Right renal pelvis (tissue), 4 donors: ENCODE measurements at regions not wholly inside any gene's neighbourhood (a gene's known extent, or its start where the extent isn't known, plus 50 kb on each side); places are given as distances from the start of the nearest gene placed in this dataset.
"Not testable (repeated sequence)": the region's sequence is repeated elsewhere in the genome, so short reads cannot be mapped to it uniquely, and the experiment has no call there.

Experiments used
- DNase-seq, 4 donors: peaks; one replicate each; pipeline ENCODE4 v3.0.0-alpha.2; 2013; ENCODE audit warnings: low read depth in 4 of 4, low spot score in 3 of 4, missing footprints in 1 of 4

DNA sequence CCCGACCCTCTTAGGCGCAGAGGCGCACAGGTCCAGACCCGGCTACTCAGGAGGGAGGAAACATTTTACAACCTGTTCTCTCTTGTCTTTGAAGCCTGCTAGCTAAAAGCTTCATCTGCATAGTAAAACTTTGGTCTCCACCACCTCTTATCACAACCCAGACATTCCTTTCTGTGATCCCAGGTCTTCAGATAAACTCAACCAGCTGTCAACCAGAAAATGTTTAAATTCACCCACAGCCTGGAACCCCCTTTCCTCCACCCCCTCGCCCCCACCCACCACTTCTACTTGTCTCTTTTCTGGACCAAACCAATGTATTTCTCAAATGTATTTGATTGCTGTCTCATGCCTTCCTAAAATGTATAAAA is 169.1 kb upstream of the PRKX start:
- DNase-seq, result not testable (repeated sequence)

DNA sequence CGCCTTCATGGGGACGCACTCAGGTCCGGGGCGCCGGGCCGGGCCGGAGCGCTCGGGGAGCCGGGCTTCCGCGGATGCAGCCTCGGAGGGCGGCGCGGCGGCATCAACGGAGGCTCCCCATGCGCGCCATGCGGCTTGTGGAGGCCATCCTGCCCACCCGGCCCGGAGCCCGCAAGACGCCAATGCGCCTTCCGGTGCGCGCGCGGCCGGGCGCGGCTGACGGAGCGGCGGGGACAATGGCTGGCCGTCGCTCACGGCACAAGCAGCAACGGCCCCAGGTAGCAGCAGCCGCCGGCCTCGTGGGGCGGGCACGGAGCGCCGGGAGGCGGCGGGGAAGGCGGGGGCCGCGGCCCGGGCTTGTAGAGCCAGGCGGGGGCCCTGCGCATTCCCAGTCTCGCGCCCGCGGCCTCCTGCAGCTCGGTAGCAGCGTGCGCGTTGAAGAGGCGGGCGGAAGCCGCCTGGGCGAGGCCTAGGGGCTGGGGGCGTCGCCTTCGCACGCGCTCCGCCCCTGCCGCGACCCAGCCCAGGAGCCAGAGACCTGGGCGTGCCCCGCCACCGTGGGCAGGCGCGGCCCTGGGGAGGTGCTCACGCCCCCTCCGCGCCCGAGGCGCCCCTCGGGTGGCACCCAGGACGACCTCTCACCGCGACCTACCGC is 168.6 kb upstream of the PRKX start:
- DNase-seq, result not testable (repeated sequence)

DNA sequence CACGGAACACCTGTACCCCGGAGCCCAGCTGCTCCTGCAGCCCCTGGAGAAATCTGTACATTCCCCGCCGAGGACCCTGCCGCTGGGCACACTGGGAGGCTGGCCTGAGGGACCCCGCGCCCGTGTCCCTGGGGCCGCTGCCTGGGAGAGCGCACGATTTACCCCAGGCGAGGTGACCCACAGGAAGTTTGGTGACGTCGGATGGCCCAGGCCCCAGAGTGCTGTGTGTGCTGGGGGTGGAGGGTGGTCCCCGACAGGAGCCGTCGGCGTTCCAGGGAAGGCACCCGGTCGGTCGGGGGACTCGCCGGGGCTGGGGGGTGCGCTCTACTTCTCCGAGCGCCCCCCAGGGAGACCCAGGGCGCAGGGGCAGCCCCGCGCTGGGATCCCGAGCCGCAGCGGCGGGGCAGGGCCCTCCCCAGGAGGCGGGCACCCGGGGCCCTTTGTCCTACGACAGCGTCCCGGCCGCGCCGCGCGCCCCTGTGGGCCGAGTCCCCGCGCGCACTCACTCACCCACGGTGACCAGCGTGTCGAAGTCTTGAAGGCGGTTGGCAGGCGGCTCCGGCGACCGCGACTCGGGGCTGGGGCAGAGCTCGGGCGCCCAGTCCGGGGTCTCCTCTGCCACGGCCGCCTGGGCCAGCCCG is 167.9 kb upstream of the PRKX start:
- DNase-seq, result not testable (repeated sequence)

DNA sequence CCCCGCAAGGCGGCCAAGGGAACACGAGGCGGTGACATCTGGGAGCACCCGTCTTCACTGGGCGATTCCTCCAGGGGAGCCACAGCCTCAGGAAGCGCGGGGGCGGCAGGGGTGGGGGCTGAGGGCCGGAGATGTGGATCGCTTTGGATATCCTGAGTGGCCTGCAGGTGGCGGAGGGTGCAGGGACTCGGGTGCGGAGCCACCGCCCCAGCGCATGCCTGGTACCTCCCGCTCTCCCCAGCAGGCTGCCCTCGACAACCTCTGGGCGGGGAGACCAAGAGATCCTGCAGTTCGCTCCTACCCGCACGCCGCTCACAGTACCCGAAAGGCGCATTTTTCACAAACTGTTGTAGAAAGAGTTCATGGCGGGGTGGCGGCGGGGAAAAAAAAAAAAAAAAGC is 162.9 kb upstream of the PRKX start:
- not testable (repeated sequence) for DNase-seq

DNA sequence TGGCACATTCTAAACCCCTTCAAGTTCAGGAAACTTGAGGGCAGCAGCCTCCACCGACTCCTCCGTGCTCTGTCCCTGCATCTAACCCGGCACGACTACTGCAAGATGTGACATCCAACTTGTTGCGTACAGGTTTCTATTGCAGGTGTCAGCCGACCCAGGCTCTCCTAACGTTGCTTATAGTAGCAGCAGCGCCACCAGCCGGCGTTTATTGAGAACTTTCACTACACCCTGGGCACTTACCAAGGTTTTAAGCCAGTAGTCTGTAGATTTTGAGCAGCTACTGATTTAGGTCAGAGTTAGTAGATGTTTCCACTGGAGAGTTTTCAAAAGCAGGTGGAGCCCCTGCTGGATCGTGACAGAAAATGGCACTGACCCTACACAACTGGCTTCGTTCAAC is 162.2 kb upstream of the PRKX start:
- not testable (repeated sequence) for DNase-seq

DNA sequence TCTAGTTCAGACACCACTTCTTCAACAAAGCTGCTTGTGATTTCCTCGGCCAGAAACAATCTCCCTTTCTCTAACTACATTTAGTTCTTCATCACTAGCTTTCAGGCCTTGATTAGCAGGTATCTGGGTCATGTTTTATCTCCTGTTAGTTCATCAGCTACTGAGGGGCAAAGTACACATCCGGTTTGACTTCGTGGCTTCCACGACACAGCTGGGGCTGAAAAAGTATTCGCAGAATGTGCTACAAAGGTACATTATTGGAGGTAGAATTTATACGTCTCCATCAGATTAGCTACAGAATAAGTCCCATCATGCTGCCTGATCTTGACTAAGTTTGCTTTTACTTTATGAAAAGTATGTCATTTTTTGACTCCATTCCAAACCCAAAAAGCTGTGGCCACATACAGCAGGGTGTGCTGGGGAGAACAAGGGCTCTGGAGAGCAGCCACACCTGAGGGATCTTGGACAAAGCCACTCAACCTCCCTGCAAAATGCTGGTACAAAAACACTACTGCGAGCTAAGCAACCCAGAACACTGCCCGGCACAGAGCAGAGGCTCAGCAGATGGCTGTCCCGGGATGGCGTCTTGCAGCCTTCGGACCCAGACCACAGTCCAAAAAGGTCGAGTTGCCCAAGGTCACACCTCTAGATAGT is 158.9 kb upstream of the PRKX start:
- not testable (repeated sequence) for DNase-seq

DNA sequence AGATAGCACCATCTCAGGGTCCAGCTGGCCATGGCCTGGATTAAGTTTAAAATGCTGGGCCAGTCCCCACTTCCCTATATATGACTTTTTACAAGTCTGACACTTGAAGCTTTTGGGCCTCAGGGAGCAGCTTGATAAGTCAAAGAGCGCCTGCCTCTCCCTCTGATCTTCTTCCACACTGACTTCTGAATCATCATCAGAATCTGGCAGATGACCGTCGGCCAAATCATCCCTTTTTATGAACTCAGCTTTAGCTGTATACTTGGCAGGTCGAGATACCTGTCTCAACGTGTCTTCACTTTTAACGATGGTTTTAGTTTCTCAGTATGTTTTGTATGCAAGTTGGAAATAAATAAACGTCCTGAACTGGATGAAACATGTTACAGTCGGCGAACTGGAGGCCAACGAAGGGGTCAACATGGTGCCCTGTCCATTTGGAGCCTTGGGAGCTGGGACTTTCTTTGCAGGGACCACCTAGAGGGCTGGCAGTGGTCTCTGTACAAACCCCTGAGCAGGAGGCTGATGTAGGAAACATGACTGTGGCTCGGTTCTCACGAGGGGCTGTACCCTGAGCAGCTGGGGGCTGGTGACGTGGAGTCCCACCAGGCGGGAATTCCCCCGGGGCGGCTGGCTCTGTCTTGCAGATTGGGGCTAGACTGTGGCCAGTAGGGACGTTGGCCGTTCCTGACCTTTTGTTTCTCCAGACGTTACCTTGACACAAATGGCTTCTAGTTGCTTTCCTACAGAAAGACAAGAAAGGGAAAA is 153.8 kb upstream of the PRKX start:
- not testable (repeated sequence) for DNase-seq

DNA sequence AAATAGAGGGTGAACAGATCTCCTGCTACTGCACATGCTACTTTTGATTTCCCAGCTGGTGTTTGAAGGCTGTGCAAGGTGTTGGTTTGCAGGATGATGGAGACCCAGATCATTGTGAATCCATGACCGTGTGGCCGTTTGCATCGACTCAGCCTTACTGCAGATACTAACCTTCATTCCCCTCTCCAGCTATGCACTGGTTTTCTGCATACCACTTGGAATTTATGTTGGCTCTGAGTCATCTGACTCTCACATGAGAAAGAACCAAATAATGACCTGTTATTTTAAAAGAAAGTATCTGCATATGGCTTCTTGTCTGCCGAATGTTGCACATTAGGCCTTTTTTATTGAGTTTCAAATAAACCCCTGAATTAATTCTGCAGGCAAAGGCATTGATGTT is 144.9 kb upstream of the PRKX start:
- DNase-seq, result not testable (repeated sequence)

DNA sequence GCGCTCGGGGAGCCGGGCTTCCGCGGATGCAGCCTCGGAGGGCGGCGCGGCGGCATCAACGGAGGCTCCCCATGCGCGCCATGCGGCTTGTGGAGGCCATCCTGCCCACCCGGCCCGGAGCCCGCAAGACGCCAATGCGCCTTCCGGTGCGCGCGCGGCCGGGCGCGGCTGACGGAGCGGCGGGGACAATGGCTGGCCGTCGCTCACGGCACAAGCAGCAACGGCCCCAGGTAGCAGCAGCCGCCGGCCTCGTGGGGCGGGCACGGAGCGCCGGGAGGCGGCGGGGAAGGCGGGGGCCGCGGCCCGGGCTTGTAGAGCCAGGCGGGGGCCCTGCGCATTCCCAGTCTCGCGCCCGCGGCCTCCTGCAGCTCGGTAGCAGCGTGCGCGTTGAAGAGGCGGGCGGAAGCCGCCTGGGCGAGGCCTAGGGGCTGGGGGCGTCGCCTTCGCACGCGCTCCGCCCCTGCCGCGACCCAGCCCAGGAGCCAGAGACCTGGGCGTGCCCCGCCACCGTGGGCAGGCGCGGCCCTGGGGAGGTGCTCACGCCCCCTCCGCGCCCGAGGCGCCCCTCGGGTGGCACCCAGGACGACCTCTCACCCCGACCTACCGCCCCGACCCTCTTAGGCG is 130.2 kb upstream of the PRKX start:
- DNase-seq, result not testable (repeated sequence)

DNA sequence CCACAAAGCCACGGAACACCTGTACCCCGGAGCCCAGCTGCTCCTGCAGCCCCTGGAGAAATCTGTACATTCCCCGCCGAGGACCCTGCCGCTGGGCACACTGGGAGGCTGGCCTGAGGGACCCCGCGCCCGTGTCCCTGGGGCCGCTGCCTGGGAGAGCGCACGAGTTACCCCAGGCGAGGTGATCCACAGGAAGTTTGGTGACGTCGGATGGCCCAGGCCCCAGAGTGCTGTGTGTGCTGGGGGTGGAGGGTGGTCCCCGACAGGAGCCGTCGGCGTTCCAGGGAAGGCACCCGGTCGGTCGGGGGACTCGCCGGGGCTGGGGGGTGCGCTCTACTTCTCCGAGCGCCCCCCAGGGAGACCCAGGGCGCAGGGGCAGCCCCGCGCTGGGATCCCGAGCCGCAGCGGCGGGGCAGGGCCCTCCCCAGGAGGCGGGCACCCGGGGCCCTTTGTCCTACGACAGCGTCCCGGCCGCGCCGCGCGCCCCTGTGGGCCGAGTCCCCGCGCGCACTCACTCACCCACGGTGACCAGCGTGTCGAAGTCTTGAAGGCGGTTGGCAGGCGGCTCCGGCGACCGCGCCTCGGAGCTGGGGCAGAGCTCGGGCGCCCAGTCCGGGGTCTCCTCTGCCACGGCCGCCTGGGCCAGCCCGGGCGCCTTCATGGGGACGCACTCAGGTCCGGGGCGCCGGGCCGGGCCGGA is 129.5 kb upstream of the PRKX start:
- DNase-seq, result not testable (repeated sequence)

DNA sequence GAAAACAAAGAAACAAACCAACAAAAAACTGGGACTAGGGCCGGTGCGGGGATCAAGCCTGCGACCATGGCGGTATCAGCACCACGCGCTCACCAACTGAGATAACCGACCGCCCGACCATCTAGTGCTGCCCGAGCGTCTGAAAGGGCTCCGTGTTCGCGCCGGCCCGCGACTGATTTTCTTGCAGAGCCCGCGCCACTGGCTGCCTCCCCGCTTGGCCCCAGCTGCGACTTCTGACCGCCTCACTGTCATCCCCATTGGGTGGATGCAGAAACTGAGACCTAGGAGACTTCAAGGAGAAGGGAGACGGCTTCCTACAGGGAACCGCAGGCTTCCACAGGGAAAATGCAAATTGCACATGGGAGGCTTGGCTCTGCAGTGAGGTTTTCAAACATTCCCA is 125.3 kb upstream of the PRKX start:
- not testable (repeated sequence) for DNase-seq

DNA sequence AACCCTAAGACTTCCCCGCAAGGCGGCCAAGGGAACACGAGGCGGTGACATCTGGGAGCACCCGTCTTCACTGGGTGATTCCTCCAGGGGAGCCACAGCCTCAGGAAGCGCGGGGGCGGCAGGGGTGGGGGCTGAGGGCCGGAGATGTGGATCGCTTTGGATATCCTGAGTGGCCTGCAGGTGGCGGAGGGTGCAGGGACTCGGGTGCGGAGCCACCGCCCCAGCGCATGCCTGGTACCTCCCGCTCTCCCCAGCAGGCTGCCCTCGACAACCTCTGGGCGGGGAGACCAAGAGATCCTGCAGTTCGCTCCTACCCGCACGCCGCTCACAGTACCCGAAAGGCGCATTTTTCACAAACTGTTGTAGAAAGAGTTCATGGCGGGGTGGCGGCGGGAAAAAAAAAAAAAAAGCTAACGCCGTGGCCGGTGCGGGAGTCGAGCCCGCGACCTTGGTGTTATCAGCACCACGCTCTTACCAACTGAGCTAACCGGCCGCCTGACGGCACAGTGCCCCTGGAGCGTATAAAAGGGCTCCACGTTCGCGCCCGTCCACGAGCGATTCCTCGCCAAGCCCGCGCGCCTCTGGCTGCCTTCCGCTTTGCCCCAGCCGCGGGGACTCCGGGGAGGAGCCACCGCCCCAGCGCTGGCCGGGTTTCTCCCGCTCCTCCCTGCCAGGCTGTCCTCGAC is 124.7 kb upstream of the PRKX start:
- DNase-seq, result not testable (repeated sequence)

DNA sequence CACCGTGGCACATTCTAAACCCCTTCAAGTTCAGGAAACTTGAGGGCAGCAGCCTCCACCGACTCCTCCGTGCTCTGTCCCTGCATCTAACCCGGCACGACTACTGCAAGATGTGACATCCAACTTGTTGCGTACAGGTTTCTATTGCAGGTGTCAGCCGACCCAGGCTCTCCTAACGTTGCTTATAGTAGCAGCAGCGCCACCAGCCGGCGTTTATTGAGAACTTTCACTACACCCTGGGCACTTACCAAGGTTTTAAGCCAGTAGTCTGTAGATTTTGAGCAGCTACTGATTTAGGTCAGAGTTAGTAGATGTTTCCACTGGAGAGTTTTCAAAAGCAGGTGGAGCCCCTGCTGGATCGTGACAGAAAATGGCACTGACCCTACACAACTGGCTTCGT is 123.8 kb upstream of the PRKX start:
- DNase-seq, result not testable (repeated sequence)

DNA sequence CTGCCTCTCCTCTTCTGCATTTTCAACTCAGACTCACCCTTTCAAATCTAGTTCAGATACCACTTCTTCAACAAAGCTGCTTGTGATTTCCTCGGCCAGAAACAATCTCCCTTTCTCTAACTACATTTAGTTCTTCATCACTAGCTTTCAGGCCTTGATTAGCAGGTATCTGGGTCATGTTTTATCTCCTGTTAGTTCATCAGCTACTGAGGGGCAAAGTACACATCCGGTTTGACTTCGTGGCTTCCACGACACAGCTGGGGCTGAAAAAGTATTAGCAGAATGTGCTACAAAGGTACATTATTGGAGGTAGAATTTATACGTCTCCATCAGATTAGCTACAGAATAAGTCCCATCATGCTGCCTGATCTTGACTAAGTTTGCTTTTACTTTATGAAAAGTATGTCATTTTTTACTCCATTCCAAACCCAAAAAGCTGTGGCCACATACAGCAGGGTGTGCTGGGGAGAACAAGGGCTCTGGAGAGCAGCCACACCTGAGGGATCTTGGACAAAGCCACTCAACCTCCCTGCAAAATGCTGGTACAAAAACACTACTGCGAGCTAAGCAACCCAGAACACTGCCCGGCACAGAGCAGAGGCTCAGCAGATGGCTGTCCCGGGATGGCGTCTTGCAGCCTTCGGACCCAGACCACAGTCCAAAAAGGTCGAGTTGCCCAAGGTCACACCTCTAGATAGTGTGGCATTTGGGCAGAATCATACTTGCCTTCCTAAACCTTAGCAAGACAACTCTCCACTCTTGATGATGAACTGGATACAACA is 120.5 kb upstream of the PRKX start:
- not testable (repeated sequence) for DNase-seq

DNA sequence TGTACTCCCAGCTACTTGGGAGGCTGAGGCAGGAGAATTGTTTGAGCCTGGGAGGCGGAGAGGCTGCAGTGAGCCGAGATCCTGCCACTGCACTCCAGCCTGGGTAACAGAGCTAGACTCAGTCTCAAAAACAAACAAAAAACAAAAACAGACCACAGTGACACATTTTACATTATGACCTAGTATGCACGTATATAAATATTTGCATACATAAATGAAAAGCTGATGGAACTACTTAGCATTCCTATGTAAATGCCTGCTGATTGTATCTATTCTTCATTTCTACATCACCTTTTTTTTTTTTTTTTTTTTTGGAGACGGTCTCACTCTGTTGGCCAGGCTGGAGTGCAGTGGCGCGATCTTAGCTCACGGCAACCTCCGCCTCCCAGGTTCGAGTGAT is 116.6 kb upstream of the PRKX start:
- DNase-seq, result not testable (repeated sequence)

DNA sequence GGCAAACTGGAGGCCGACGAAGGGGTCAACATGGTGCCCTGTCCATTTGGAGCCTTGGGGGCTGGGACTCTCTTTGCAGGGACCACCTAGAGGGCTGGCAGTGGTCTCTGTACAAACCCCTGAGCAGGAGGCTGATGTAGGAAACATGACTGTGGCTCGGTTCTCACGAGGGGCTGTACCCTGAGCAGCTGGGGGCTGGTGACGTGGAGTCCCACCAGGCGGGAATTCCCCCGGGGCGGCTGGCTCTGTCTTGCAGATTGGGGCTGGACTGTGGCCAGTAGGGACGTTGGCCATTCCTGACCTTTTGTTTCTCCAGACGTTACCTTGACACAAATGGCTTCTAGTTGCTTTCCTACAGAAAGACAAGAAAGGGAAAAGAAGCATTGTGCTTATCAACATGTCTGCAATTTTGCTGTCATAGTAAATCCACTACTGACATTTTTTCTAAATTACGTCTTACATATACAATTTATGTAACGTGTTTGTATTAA is 115.6 kb upstream of the PRKX start:
- not testable (repeated sequence) for DNase-seq

DNA sequence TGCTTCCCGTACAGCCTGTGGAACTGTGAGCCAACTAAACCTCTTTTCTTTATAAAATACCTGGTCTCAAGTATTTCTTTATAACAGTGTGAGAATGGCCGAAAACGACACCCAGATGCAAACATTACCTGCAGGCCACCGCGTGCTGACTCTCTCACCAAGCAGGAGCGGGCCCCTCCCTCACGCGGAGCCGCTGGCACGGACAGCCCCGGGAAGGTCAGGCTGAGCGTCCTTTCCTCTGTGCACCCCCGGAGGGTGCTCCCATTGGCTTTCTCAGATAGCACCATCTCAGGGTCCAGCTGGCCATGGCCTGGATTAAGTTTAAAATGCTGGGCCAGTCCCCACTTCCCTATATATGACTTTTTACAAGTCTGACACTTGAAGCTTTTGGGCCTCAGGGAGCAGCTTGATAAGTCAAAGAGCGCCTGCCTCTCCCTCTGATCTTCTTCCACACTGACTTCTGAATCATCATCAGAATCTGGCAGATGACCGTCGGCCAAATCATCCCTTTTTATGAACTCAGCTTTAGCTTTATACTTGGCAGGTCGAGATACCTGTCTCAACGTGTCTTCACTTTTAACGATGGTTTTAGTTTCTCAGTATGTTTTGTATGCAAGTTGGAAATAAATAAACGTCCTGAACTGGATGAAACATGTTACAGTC is 115.1 kb upstream of the PRKX start:
- not testable (repeated sequence) for DNase-seq

DNA sequence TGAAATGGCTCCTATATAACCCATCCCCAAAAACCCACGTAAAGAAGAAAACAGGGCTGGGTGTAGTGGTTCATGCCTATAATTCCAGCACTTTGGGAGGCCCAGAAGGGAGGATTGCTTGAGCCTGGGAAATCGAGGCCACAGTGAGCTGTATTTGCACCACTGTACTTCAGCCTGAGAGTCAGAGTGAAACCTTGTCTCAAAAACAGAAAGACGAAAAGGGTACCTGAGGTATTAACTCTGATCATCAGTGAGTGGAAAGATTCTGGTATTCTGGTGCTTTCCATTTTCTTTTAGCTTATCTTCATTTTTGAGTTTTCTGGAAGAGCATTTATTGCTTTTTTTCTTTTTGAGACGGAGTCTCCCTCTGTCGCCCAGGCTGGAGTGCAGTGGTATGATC is 110.6 kb upstream of the PRKX start:
- not testable (repeated sequence) for DNase-seq
